CD14-positive monocyte (primary cell): ENCODE measurements at regions not wholly inside any gene's neighbourhood (a gene's known extent, or its start where the extent isn't known, plus 50 kb on each side); places are given as distances from the start of the nearest gene placed in this dataset.

Experiments used
- DNase-seq, 3 donors: peaks; one replicate each; pipeline ENCODE4 v3.0.0-alpha.2; 2011 to 2022
- H2AFZ ChIP-seq: 2 replicates; pipeline ENCODE4 v1.6.0; 2012; ENCODE audit warnings: mild to moderate bottlenecking, low read depth, low read length, inconsistent platforms; ENCODE audit not compliant: insufficient read depth, poor library complexity, severe bottlenecking
- H3K27ac ChIP-seq, 2 donors: 1 replicate in 1 of 2; 2 replicates in 1 of 2; pipeline ENCODE4 v1.5.1; 2012 to 2013; ENCODE audit warnings: low read length in 2 of 2, control low read depth in 1 of 2, inconsistent platforms in 1 of 2, low read depth in 1 of 2, mild to moderate bottlenecking in 1 of 2
- H3K27me3 ChIP-seq, 2 donors: one replicate each; pipeline versions ENCODE4 v1.6.0 to v1.6.1; 2011 to 2013; ENCODE audit warnings: low read length in 2 of 2; ENCODE audit not compliant: control insufficient read depth in 2 of 2, insufficient read depth in 2 of 2
- H3K36me3 ChIP-seq, 2 donors: replicated peaks in 1 of 2; 1 replicate in 1 of 2; 2 replicates in 1 of 2; pipeline versions ENCODE4 v1.5.1 to v1.6.1; 2012 to 2013; ENCODE audit warnings: low read length in 2 of 2, control low read depth in 1 of 2, inconsistent platforms in 1 of 2, mild to moderate bottlenecking in 1 of 2; ENCODE audit not compliant: insufficient read depth in 2 of 2, control insufficient read depth in 1 of 2
- H3K4me1 ChIP-seq, 2 donors: 1 replicate in 1 of 2; 2 replicates in 1 of 2; pipeline versions ENCODE4 v1.5.1 to v1.6.1; 2012 to 2013; ENCODE audit warnings: low read length in 2 of 2, control low read depth in 1 of 2, inconsistent platforms in 1 of 2, mild to moderate bottlenecking in 1 of 2, moderate library complexity in 1 of 2; ENCODE audit not compliant: insufficient read depth in 2 of 2, control insufficient read depth in 1 of 2
- H3K4me2 ChIP-seq: replicated peaks from 2 replicates; pipeline ENCODE3; 2012; ENCODE audit warnings: low read length, moderate library complexity, mild to moderate bottlenecking; ENCODE audit not compliant: poor library complexity, severe bottlenecking; ENCODE audit errors: extremely low read depth
- H3K4me3 ChIP-seq, 3 experiments: fragments of 200-600 bp in 1 of 3; sonication (generic) in 1 of 3; replicated peaks in 1 of 3; 1 replicate in 2 of 3; 2 replicates in 1 of 3; pipeline ENCODE4 v1.5.1; 2011 to 2013; ENCODE audit warnings: low read length in 3 of 3, mild to moderate bottlenecking in 3 of 3, control low read depth in 2 of 3, low read depth in 2 of 3, inconsistent platforms in 1 of 3, moderate library complexity in 1 of 3
- H3K79me2 ChIP-seq: 2 replicates; pipeline ENCODE4 v1.6.0; 2012; ENCODE audit warnings: mild to moderate bottlenecking, control low read depth, inconsistent platforms, low read length, moderate library complexity; ENCODE audit not compliant: insufficient read depth
- H3K9ac ChIP-seq: 2 replicates; pipeline ENCODE4 v1.6.0; 2017; ENCODE audit warnings: low read length, mild to moderate bottlenecking; ENCODE audit not compliant: insufficient read depth, poor library complexity, severe bottlenecking
- H3K9me3 ChIP-seq, 2 donors: replicated peaks in 1 of 2; 1 replicate in 1 of 2; 2 replicates in 1 of 2; pipeline versions ENCODE4 v1.5.1 to v1.6.1; 2012 to 2013; ENCODE audit warnings: low read length in 2 of 2, control low read depth in 1 of 2; ENCODE audit not compliant: control insufficient read depth in 1 of 2, insufficient read depth in 1 of 2
- H4K20me1 ChIP-seq: 2 replicates; pipeline ENCODE4 v1.6.0; 2012; ENCODE audit warnings: mild to moderate bottlenecking, low read length, control low read depth, moderate library complexity; ENCODE audit not compliant: insufficient read depth
- H3K27ac Mint-ChIP-seq, 7 donors: one replicate each; pipeline ENCODE4 v1.8.0; 2020; ENCODE audit warnings: mild to moderate bottlenecking in 7 of 7, mixed read lengths in 7 of 7, moderate library complexity in 6 of 7, inconsistent platforms in 2 of 7
- H3K27me3 Mint-ChIP-seq, 3 donors: one replicate each; pipeline ENCODE4 v1.8.0; 2021 to 2022; ENCODE audit warnings: low read depth in 3 of 3, mild to moderate bottlenecking in 3 of 3, mixed read lengths in 3 of 3, moderate library complexity in 3 of 3, inconsistent platforms in 1 of 3
- H3K36me3 Mint-ChIP-seq, 2 donors: one replicate each; pipeline ENCODE4 v1.8.0; 2020; ENCODE audit warnings: mixed read lengths in 2 of 2, inconsistent platforms in 1 of 2, mild to moderate bottlenecking in 1 of 2
- H3K4me1 Mint-ChIP-seq: one replicate; pipeline ENCODE4 v1.8.0; 2020; ENCODE audit warnings: mild to moderate bottlenecking, mixed read lengths
- H3K4me3 Mint-ChIP-seq, 2 donors: one replicate each; pipeline ENCODE4 v1.8.0; 2020; ENCODE audit warnings: mild to moderate bottlenecking in 2 of 2, mixed read lengths in 2 of 2, moderate library complexity in 1 of 2
- H3K9me3 Mint-ChIP-seq, 7 donors: one replicate each; pipeline ENCODE4 v1.8.0; 2020 to 2022; ENCODE audit warnings: mixed read lengths in 7 of 7, mild to moderate bottlenecking in 6 of 7, moderate library complexity in 6 of 7, inconsistent platforms in 2 of 7
- WGBS: methylation state at CpG from one replicate; pipeline ENCODE4 v1.1.5; 2013; ENCODE audit warnings: missing lambda C conversion rate; ENCODE audit not compliant: insufficient coverage; 5-methylcytosine and 5-hydroxymethylcytosine counted together
- intact Hi-C, 2 donors: fragments of 100-400 bp; cut with micrococcal nuclease; formaldehyde crosslinking; loops; one replicate each; pipeline versions ENCODE4 v1.15.0 to v1.15.1; 2023
- TF ChIP-seq, protein P1 (sequence below): fragments of 200-600 bp; IDR thresholded peaks from one replicate; pipeline ENCODE4 v1.8.0; 2022; ENCODE audit warnings: antibody characterized with exemption, mild to moderate bottlenecking

DNA sequence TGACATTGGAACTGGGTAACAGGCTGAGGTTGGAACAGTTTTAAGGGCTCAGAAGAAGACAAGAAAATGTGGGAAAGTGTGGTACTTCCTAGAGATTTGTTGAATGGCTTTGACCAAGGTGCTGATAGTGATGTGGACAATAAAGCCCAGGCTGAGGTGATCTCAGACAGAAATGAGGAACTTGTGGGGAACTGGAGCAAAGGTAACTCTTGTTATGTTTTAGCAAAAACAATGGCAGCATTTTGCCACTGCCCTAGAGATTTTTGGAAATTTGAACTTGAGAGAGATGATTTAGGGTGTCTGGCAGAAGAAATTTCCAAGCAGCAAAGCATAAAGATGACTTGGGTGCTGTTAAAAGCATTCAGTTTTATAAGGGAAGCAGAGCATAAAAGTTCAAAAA, 474.7 kb upstream of the ADGRB3 start:
- TF ChIP-seq, protein P1, sequence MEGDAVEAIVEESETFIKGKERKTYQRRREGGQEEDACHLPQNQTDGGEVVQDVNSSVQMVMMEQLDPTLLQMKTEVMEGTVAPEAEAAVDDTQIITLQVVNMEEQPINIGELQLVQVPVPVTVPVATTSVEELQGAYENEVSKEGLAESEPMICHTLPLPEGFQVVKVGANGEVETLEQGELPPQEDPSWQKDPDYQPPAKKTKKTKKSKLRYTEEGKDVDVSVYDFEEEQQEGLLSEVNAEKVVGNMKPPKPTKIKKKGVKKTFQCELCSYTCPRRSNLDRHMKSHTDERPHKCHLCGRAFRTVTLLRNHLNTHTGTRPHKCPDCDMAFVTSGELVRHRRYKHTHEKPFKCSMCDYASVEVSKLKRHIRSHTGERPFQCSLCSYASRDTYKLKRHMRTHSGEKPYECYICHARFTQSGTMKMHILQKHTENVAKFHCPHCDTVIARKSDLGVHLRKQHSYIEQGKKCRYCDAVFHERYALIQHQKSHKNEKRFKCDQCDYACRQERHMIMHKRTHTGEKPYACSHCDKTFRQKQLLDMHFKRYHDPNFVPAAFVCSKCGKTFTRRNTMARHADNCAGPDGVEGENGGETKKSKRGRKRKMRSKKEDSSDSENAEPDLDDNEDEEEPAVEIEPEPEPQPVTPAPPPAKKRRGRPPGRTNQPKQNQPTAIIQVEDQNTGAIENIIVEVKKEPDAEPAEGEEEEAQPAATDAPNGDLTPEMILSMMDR = no peak
- H3K79me2 ChIP-seq = no peaks in the 10 kb centered on the region
- DNase-seq = no peak
- no peaks in the 10 kb centered on the region for H4K20me1 ChIP-seq
- Mint-ChIP-seq H3K27ac (no peak overlapping the region), H3K27me3 (no peaks in the 10 kb centered on the region), H3K4me1 (no peaks in the 10 kb centered on the region), H3K4me3 (no peak overlapping the region), H3K36me3 (no peaks in the 10 kb centered on the region), H3K9me3 (peaks cover 0 to 15% (median 6%) of the 10 kb centered on the region in 7 donors)
- intact Hi-C loops = no loop called here
- peaks cover 8 to 17% of the 10 kb centered on the region in 2 donors for H3K9me3 ChIP-seq
- no peak overlapping the region for H3K27ac ChIP-seq
- H2AFZ ChIP-seq = no peak overlapping the region
- no peak overlapping the region for H3K9ac ChIP-seq
- no peaks in the 10 kb centered on the region for H3K27me3 ChIP-seq
- H3K36me3 ChIP-seq = no peaks in the 10 kb centered on the region
- H3K4me1 ChIP-seq = no peaks in the 10 kb centered on the region
- no peak overlapping the region for H3K4me2 ChIP-seq
- H3K4me3 ChIP-seq = no peak overlapping the region

DNA sequence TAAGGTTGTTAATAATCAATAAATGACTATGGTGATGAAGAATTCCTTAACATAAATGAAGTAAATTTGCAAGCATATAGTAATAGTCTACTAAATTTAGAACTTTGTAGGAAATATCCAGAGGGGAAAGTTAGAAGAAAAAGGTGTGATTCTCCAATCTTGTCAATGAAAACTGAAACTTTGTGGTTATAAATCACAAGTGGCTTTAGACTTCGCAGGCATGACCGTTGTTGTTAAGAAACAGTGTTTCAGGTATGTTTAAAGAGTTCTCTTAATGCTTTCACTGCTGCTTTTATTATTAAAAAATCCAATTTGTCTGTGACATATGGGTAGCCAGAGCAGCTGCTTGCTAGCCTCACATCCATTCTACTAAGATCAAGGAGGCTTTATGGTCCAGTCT, 475.6 kb upstream of the ADGRB3 start:
- H3K9me3 Mint-ChIP-seq = peaks cover 0 to 15% (median 6%) of the 10 kb centered on the region in 7 donors
- no peak overlapping the region for H3K27ac ChIP-seq
- WGBS = no CpG with 5 or more reads among the region's 2 CpGs
- no peaks in the 10 kb centered on the region for H3K4me1 Mint-ChIP-seq
- peaks cover 9 to 18% of the 10 kb centered on the region in 2 donors for H3K9me3 ChIP-seq
- H3K27me3 ChIP-seq = no peaks in the 10 kb centered on the region
- no peaks in the 10 kb centered on the region for H3K4me1 ChIP-seq
- no peak overlapping the region for H2AFZ ChIP-seq
- TF ChIP-seq, protein P1 = no peak
- H3K4me2 ChIP-seq = no peak overlapping the region
- no peak overlapping the region for H3K4me3 ChIP-seq
- DNase-seq = no peak
- no peaks in the 10 kb centered on the region for H3K36me3 Mint-ChIP-seq
- H3K36me3 ChIP-seq = no peaks in the 10 kb centered on the region
- H4K20me1 ChIP-seq = no peaks in the 10 kb centered on the region
- H3K27me3 Mint-ChIP-seq = no peaks in the 10 kb centered on the region
- intact Hi-C loops = no loop called here
- H3K27ac Mint-ChIP-seq = no peak overlapping the region
- no peak overlapping the region for H3K9ac ChIP-seq
- H3K79me2 ChIP-seq = no peaks in the 10 kb centered on the region
- H3K4me3 Mint-ChIP-seq = no peak overlapping the region
